Liver (tissue), 8 donors: ENCODE measurements at regions not wholly inside any gene's neighbourhood (a gene's known extent, or its start where the extent isn't known, plus 50 kb on each side); places are given as distances from the start of the nearest gene placed in this dataset.

Source experiments
- DNase-seq: peaks from one replicate; pipeline ENCODE4 v3.0.0-alpha.2; 2017; ENCODE audit warnings: low spot score
- H3K27ac ChIP-seq, 2 donors: one replicate each; pipeline ENCODE4 v1.7.0; 2013; ENCODE audit warnings: inconsistent platforms in 2 of 2, low read length in 2 of 2, control low read depth in 1 of 2, low read depth in 1 of 2, mild to moderate bottlenecking in 1 of 2
- H3K27me3 ChIP-seq, 4 donors: one replicate each; pipeline versions ENCODE4 v1.6.1 to v1.7.0; 2013; ENCODE audit warnings: low read length in 3 of 4, inconsistent platforms in 1 of 4, mild to moderate bottlenecking in 1 of 4, moderate library complexity in 1 of 4; ENCODE audit not compliant: control insufficient read depth in 4 of 4, insufficient read depth in 4 of 4
- H3K36me3 ChIP-seq, 4 donors: one replicate each; pipeline versions ENCODE4 v1.6.1 to v1.7.0; 2013; ENCODE audit warnings: low read length in 3 of 4, mild to moderate bottlenecking in 3 of 4, low read depth in 1 of 4, moderate library complexity in 1 of 4; ENCODE audit not compliant: control insufficient read depth in 4 of 4, insufficient read depth in 3 of 4
- H3K4me1 ChIP-seq, 4 donors: one replicate each; pipeline versions ENCODE4 v1.6.1 to v1.7.0; 2013; ENCODE audit warnings: low read length in 3 of 4, mild to moderate bottlenecking in 3 of 4, moderate library complexity in 1 of 4; ENCODE audit not compliant: control insufficient read depth in 4 of 4, insufficient read depth in 4 of 4
- H3K4me3 ChIP-seq, 3 donors: one replicate each; pipeline versions ENCODE4 v1.6.1 to v1.7.0; 2013; ENCODE audit warnings: low read length in 3 of 3, control low read depth in 1 of 3, low read depth in 1 of 3, mild to moderate bottlenecking in 1 of 3
- H3K9ac ChIP-seq, 2 donors: one replicate each; pipeline ENCODE4 v1.7.0; 2013; ENCODE audit warnings: low read length in 2 of 2, mild to moderate bottlenecking in 2 of 2, moderate library complexity in 2 of 2, control low read depth in 1 of 2, low read depth in 1 of 2
- H3K9me3 ChIP-seq, 4 donors: one replicate each; pipeline versions ENCODE4 v1.6.1 to v1.7.0; 2013; ENCODE audit warnings: low read length in 3 of 4; ENCODE audit not compliant: control insufficient read depth in 4 of 4
- EGR1 ChIP-seq, 2 donors: IDR thresholded peaks; 2 replicates each; pipeline ENCODE4 v1.6.1; 2016 to 2018; ENCODE audit warnings: antibody characterized with exemption in 2 of 2, low read depth in 2 of 2
- FOXA1 ChIP-seq: IDR thresholded peaks from 2 replicates; pipeline ENCODE4 v1.6.1; 2016; ENCODE audit warnings: antibody characterized with exemption
- GABPA ChIP-seq, 2 donors: IDR thresholded peaks in 1 of 2; conservative IDR thresholded peaks in 1 of 2; 2 replicates each; pipeline ENCODE4 v1.6.1; 2016; ENCODE audit warnings: antibody characterized with exemption in 2 of 2, mild to moderate bottlenecking in 1 of 2, moderate library complexity in 1 of 2
- HNF4A ChIP-seq, 2 donors: conservative IDR thresholded peaks; 2 replicates each; pipeline ENCODE4 v1.6.1; 2016; ENCODE audit warnings: antibody characterized with exemption in 2 of 2, mild to moderate bottlenecking in 2 of 2
- HNF4G ChIP-seq: IDR thresholded peaks from 2 replicates; pipeline ENCODE4 v1.6.1; 2016; ENCODE audit warnings: antibody characterized with exemption
- JUND ChIP-seq, 2 donors: IDR thresholded peaks; 2 replicates each; pipeline ENCODE4 v1.6.1; 2016; ENCODE audit warnings: antibody characterized with exemption in 2 of 2
- NR2F2 ChIP-seq: IDR thresholded peaks from 2 replicates; pipeline ENCODE4 v1.6.1; 2016; ENCODE audit warnings: antibody characterized with exemption
- RAD21 ChIP-seq, 2 donors: IDR thresholded peaks; 2 replicates each; pipeline ENCODE4 v1.6.1; 2016; ENCODE audit warnings: antibody characterized with exemption in 2 of 2, mild to moderate bottlenecking in 2 of 2
- RXRA ChIP-seq, 2 donors: IDR thresholded peaks; 2 replicates each; pipeline ENCODE4 v1.6.1; 2017 to 2018; ENCODE audit warnings: antibody characterized with exemption in 2 of 2, mild to moderate bottlenecking in 1 of 2
- TAF1 ChIP-seq: conservative IDR thresholded peaks from 2 replicates; pipeline ENCODE4 v1.6.1; 2016; ENCODE audit warnings: antibody characterized with exemption, mild to moderate bottlenecking
- YY1 ChIP-seq: IDR thresholded peaks from 2 replicates; pipeline ENCODE4 v1.6.1; 2016; ENCODE audit warnings: antibody characterized with exemption, mild to moderate bottlenecking
- WGBS: extraction: QIAGEN DNeasy Blood & Tissue Kit; methylation state at CpG from one replicate; pipeline ENCODE4 v1.1.7; 2013; 5-methylcytosine and 5-hydroxymethylcytosine counted together
- TF ChIP-seq, protein P1 (sequence below): fragments of 150-350 bp; IDR thresholded peaks from 2 replicates; pipeline ENCODE4 v1.5.1; 2017; ENCODE audit warnings: improper control_type of control experiment, low read depth, low read length; ENCODE audit not compliant: missing input control
- TF ChIP-seq, protein P2 (sequence below): IDR thresholded peaks from 2 replicates; pipeline ENCODE4 v1.6.1; 2016; ENCODE audit warnings: antibody characterized with exemption
- TF ChIP-seq, protein P3 (sequence below): IDR thresholded peaks from 2 replicates; pipeline ENCODE4 v1.6.1; 2016; ENCODE audit warnings: antibody characterized with exemption
- TF ChIP-seq, protein P4 (sequence below): IDR thresholded peaks from 2 replicates; pipeline ENCODE4 v1.6.1; 2016; ENCODE audit warnings: antibody characterized with exemption, mild to moderate bottlenecking
- TF ChIP-seq, protein P5 (sequence below): IDR thresholded peaks from 2 replicates; pipeline ENCODE4 v1.6.1; 2016; ENCODE audit warnings: antibody characterized with exemption
- donor health status: healthy.
- donor health status: healthy.
- donor health status: healthy.
- donor health status: healthy.
- donor health status: healthy.

DNA sequence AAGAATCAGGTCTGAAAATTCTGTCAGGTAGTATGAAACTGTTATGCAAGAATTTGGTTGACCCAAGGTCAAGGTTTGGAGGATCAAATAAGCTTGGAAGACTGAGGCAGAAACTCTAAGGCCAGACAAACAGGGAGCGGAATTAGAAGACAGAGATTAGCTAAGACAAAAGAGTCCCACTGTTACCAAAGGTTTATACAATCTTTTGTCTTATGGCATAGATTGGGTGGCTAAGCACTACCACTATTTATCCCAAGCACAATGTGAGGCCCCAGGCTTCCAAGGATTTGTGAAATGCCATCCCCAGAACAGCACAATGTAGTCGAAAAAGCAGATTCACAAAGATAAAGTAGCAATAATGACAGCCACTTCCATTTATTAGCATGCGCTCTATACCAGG, 311.2 kb downstream of the SEC23A start:
- H3K9ac ChIP-seq, result no peak overlapping the region
- H3K27me3 ChIP-seq, result no peaks in the 10 kb centered on the region
- TF ChIP-seq, protein P1, sequence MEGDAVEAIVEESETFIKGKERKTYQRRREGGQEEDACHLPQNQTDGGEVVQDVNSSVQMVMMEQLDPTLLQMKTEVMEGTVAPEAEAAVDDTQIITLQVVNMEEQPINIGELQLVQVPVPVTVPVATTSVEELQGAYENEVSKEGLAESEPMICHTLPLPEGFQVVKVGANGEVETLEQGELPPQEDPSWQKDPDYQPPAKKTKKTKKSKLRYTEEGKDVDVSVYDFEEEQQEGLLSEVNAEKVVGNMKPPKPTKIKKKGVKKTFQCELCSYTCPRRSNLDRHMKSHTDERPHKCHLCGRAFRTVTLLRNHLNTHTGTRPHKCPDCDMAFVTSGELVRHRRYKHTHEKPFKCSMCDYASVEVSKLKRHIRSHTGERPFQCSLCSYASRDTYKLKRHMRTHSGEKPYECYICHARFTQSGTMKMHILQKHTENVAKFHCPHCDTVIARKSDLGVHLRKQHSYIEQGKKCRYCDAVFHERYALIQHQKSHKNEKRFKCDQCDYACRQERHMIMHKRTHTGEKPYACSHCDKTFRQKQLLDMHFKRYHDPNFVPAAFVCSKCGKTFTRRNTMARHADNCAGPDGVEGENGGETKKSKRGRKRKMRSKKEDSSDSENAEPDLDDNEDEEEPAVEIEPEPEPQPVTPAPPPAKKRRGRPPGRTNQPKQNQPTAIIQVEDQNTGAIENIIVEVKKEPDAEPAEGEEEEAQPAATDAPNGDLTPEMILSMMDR, result no peak
- TF ChIP-seq HNF4A (conservative IDR thresholded peaks at IDR 0.05) (no peak), RXRA (IDR thresholded peaks at IDR 0.05) (no peak), TAF1 (no peak), GABPA (IDR thresholded peaks at IDR 0.05 in 1 of 2, conservative IDR thresholded peaks at IDR 0.05 in 1 of 2) (no peak), FOXA1 (no peak), HNF4G (no peak), EGR1 (IDR thresholded peaks at IDR 0.05; ENCODE audit: low read depth in 2 of 2) (no peak), NR2F2 (no peak)
- TF ChIP-seq, protein P2, sequence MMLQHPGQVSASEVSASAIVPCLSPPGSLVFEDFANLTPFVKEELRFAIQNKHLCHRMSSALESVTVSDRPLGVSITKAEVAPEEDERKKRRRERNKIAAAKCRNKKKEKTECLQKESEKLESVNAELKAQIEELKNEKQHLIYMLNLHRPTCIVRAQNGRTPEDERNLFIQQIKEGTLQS, result no peak
- TF ChIP-seq, protein P3, sequence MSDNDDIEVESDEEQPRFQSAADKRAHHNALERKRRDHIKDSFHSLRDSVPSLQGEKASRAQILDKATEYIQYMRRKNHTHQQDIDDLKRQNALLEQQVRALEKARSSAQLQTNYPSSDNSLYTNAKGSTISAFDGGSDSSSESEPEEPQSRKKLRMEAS, result no peak
- TF ChIP-seq, protein P4, sequence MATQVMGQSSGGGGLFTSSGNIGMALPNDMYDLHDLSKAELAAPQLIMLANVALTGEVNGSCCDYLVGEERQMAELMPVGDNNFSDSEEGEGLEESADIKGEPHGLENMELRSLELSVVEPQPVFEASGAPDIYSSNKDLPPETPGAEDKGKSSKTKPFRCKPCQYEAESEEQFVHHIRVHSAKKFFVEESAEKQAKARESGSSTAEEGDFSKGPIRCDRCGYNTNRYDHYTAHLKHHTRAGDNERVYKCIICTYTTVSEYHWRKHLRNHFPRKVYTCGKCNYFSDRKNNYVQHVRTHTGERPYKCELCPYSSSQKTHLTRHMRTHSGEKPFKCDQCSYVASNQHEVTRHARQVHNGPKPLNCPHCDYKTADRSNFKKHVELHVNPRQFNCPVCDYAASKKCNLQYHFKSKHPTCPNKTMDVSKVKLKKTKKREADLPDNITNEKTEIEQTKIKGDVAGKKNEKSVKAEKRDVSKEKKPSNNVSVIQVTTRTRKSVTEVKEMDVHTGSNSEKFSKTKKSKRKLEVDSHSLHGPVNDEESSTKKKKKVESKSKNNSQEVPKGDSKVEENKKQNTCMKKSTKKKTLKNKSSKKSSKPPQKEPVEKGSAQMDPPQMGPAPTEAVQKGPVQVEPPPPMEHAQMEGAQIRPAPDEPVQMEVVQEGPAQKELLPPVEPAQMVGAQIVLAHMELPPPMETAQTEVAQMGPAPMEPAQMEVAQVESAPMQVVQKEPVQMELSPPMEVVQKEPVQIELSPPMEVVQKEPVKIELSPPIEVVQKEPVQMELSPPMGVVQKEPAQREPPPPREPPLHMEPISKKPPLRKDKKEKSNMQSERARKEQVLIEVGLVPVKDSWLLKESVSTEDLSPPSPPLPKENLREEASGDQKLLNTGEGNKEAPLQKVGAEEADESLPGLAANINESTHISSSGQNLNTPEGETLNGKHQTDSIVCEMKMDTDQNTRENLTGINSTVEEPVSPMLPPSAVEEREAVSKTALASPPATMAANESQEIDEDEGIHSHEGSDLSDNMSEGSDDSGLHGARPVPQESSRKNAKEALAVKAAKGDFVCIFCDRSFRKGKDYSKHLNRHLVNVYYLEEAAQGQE, result no peak
- H3K36me3 ChIP-seq, result no peaks in the 10 kb centered on the region
- DNase-seq, result no peak
- no peak overlapping the region for H3K4me3 ChIP-seq
- 77% methylated on average over 3 of the region's 3 CpGs for WGBS
- H3K9me3 ChIP-seq, result no peaks in the 10 kb centered on the region
- no peaks in the 10 kb centered on the region for H3K4me1 ChIP-seq
- H3K27ac ChIP-seq, result no peak overlapping the region

DNA sequence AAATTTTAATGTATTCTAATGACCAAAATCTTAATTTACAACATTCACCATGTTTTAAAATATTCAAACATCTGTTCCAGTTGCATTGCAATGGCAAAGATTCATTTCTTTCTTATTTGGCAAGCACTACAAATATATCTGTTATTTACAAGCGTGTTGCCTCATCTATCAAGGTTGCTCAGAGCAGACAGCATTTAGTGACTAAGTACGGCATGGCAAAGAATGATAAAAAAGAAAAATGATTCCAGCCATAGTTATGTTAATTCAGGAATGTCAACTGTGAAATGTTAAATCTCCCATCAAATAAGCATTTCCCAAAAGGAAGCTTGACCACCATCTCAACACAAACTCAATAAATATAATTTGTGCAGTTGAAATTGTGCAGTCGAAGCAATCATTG, 312.1 kb downstream of the SEC23A start:
- 76% methylated on average over 3 of the region's 3 CpGs for WGBS
- no peak for DNase-seq

More for the DNA sequence above, 312.1 kb downstream of the SEC23A start:
- Histone ChIP-seq H3K27ac (no peak overlapping the region), H3K36me3 (no peaks in the 10 kb centered on the region), H3K9me3 (no peaks in the 10 kb centered on the region), H3K4me3 (no peak overlapping the region), H3K27me3 (no peaks in the 10 kb centered on the region), H3K4me1 (no peaks in the 10 kb centered on the region), H3K9ac (no peak overlapping the region)
- TF ChIP-seq, protein P3, result no peak
- TF ChIP-seq YY1 (no peak), GABPA (IDR thresholded peaks at IDR 0.05 in 1 of 2, conservative IDR thresholded peaks at IDR 0.05 in 1 of 2) (no peak), NR2F2 (no peak), HNF4A (conservative IDR thresholded peaks at IDR 0.05) (no peak), JUND (IDR thresholded peaks at IDR 0.05) (no peak), RAD21 (IDR thresholded peaks at IDR 0.05) (no peak), RXRA (IDR thresholded peaks at IDR 0.05) (no peak), FOXA1 (no peak)
- TF ChIP-seq, protein P2, result no peak
- TF ChIP-seq, protein P5, sequence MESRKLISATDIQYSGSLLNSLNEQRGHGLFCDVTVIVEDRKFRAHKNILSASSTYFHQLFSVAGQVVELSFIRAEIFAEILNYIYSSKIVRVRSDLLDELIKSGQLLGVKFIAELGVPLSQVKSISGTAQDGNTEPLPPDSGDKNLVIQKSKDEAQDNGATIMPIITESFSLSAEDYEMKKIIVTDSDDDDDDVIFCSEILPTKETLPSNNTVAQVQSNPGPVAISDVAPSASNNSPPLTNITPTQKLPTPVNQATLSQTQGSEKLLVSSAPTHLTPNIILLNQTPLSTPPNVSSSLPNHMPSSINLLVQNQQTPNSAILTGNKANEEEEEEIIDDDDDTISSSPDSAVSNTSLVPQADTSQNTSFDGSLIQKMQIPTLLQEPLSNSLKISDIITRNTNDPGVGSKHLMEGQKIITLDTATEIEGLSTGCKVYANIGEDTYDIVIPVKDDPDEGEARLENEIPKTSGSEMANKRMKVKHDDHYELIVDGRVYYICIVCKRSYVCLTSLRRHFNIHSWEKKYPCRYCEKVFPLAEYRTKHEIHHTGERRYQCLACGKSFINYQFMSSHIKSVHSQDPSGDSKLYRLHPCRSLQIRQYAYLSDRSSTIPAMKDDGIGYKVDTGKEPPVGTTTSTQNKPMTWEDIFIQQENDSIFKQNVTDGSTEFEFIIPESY, result no peak
- TF ChIP-seq, protein P1, result no peak
- TF ChIP-seq, protein P4, result no peak
